ENCODE measurements at regions not wholly inside any gene's neighbourhood (a gene's known extent, or its start where the extent isn't known, plus 50 kb on each side); places are given as distances from the start of the nearest gene placed in this dataset.

GRCh38 chr10:121231079-121231478 is 367.2 kb downstream of the FGFR2 start:
- Mint-ChIP-seq H3K36me3 (ENCODE audit: low read depth) (no peaks in the 10 kb centered on the region), H3K27ac (no peak overlapping the region), H3K4me1 (ENCODE audit: low read depth) (no peaks in the 10 kb centered on the region), H3K27me3 (ENCODE audit: low read depth) (no peaks in the 10 kb centered on the region), H3K4me3 (no peak overlapping the region), H3K9me3 (ENCODE audit: insufficient read depth) (peaks cover 4% of the 10 kb centered on the region)
- DNase-seq (no peak), ATAC-seq (no peak)
- POLR2A ChIA-PET = no interaction called here
- CTCF ChIA-PET = no interaction called here

GRCh38 chr10:121232494-121232893 is 365.8 kb downstream of the FGFR2 start:
- ChIA-PET CTCF (no interaction called here), POLR2A (no interaction called here)
- no peak overlapping the region for H3K27ac Mint-ChIP-seq
- H3K36me3 Mint-ChIP-seq (ENCODE audit: low read depth) = no peaks in the 10 kb centered on the region
- DNase-seq = no peak
- peaks cover 4% of the 10 kb centered on the region for H3K9me3 Mint-ChIP-seq (ENCODE audit: insufficient read depth)
- H3K4me1 Mint-ChIP-seq (ENCODE audit: low read depth) = no peaks in the 10 kb centered on the region
- H3K4me3 Mint-ChIP-seq = no peak overlapping the region
- no peaks in the 10 kb centered on the region for H3K27me3 Mint-ChIP-seq (ENCODE audit: low read depth)
- no peak for ATAC-seq

GRCh38 chr10:121235692-121236091 is 362.6 kb downstream of the FGFR2 start:
- no peak overlapping the region for H3K27ac Mint-ChIP-seq
- ChIA-PET POLR2A (no interaction called here), CTCF (no interaction called here)
- no peaks in the 10 kb centered on the region for H3K4me1 Mint-ChIP-seq (ENCODE audit: low read depth)
- H3K36me3 Mint-ChIP-seq (ENCODE audit: low read depth) = no peaks in the 10 kb centered on the region
- no peak overlapping the region for H3K4me3 Mint-ChIP-seq
- no peaks in the 10 kb centered on the region for H3K27me3 Mint-ChIP-seq (ENCODE audit: low read depth)
- no peak for ATAC-seq
- DNase-seq = no peak
- H3K9me3 Mint-ChIP-seq (ENCODE audit: insufficient read depth) = peaks cover 4% of the 10 kb centered on the region

- ChIA-PET POLR2A (no interaction called here), CTCF (no interaction called here)
- no peak for ATAC-seq
Measured at GRCh38 chr10:121236621-121237020, 361.6 kb downstream of the FGFR2 start.

GRCh38 chr10:121237718-121238117 is 360.5 kb downstream of the FGFR2 start:
- Mint-ChIP-seq H3K36me3 (ENCODE audit: low read depth) (no peaks in the 10 kb centered on the region), H3K4me1 (ENCODE audit: low read depth) (no peaks in the 10 kb centered on the region), H3K27me3 (ENCODE audit: low read depth) (no peaks in the 10 kb centered on the region), H3K9me3 (ENCODE audit: insufficient read depth) (peaks cover 4% of the 10 kb centered on the region), H3K27ac (no peak overlapping the region), H3K4me3 (no peak overlapping the region)
- POLR2A ChIA-PET = no interaction called here
- no peak for ATAC-seq
- CTCF ChIA-PET = no interaction called here
- no peak for DNase-seq

More at GRCh38 chr10:121236621-121237020, 361.6 kb downstream of the FGFR2 start:
- Mint-ChIP-seq H3K27me3 (ENCODE audit: low read depth) (no peaks in the 10 kb centered on the region), H3K9me3 (ENCODE audit: insufficient read depth) (peaks cover 4% of the 10 kb centered on the region), H3K36me3 (ENCODE audit: low read depth) (no peaks in the 10 kb centered on the region), H3K4me3 (no peak overlapping the region), H3K4me1 (ENCODE audit: low read depth) (no peaks in the 10 kb centered on the region), H3K27ac (no peak overlapping the region)
- DNase-seq = no peak

- no peaks in the 10 kb centered on the region for H3K36me3 Mint-ChIP-seq (ENCODE audit: low read depth)
- H3K27me3 Mint-ChIP-seq (ENCODE audit: low read depth) = peaks cover 2% of the 10 kb centered on the region
- POLR2A ChIA-PET = no interaction called here
- peaks cover 3% of the 10 kb centered on the region for H3K4me1 Mint-ChIP-seq (ENCODE audit: low read depth)
- no peaks in the 10 kb centered on the region for H3K9me3 Mint-ChIP-seq (ENCODE audit: insufficient read depth)
- CTCF ChIA-PET = no interaction called here
- H3K27ac Mint-ChIP-seq = no peak overlapping the region
- H3K4me3 Mint-ChIP-seq = no peak overlapping the region
- no peak for DNase-seq
- ATAC-seq = no peak
Measured at GRCh38 chr10:121240011-121240410, 358.2 kb downstream of the FGFR2 start.

GRCh38 chr10:121240556-121240955 is 357.7 kb downstream of the FGFR2 start:
- Mint-ChIP-seq H3K4me1 (ENCODE audit: low read depth) (peaks cover 5% of the 10 kb centered on the region), H3K27ac (no peak overlapping the region), H3K9me3 (ENCODE audit: insufficient read depth) (no peaks in the 10 kb centered on the region), H3K4me3 (no peak overlapping the region), H3K36me3 (ENCODE audit: low read depth) (no peaks in the 10 kb centered on the region), H3K27me3 (ENCODE audit: low read depth) (peaks cover 2% of the 10 kb centered on the region)
- no peak for DNase-seq
- ATAC-seq = no peak
- ChIA-PET CTCF (no interaction called here), POLR2A (no interaction called here)

GRCh38 chr10:121241337-121241736 is 356.9 kb downstream of the FGFR2 start:
- POLR2A ChIA-PET = no interaction called here
- Mint-ChIP-seq H3K9me3 (ENCODE audit: insufficient read depth) (no peaks in the 10 kb centered on the region), H3K27ac (no peak overlapping the region), H3K4me3 (no peak overlapping the region), H3K36me3 (ENCODE audit: low read depth) (no peaks in the 10 kb centered on the region), H3K27me3 (ENCODE audit: low read depth) (peaks cover 2% of the 10 kb centered on the region), H3K4me1 (ENCODE audit: low read depth) (peaks cover 5% of the 10 kb centered on the region)
- CTCF ChIA-PET = no interaction called here
- no peak for ATAC-seq
- DNase-seq = no peak

GRCh38 chr10:121242741-121243608 is 355.3 kb downstream of the FGFR2 start:
- Mint-ChIP-seq H3K9me3 (ENCODE audit: insufficient read depth) (no peaks in the 10 kb centered on the region), H3K36me3 (ENCODE audit: low read depth) (no peaks in the 10 kb centered on the region), H3K27ac (no peak overlapping the region), H3K27me3 (ENCODE audit: low read depth) (peaks cover 2% of the 10 kb centered on the region), H3K4me1 (ENCODE audit: low read depth) (peaks cover 5% of the 10 kb centered on the region), H3K4me3 (no peak overlapping the region)
- no peak for ATAC-seq
- DNase-seq = no peak
- ChIA-PET POLR2A (no interaction called here), CTCF (no interaction called here)

GRCh38 chr10:121243609-121244241 is 354.5 kb downstream of the FGFR2 start:
- Mint-ChIP-seq H3K27me3 (ENCODE audit: low read depth) (peaks cover 2% of the 10 kb centered on the region), H3K4me1 (ENCODE audit: low read depth) (peaks cover 5% of the 10 kb centered on the region), H3K36me3 (ENCODE audit: low read depth) (no peaks in the 10 kb centered on the region), H3K27ac (no peak overlapping the region), H3K9me3 (ENCODE audit: insufficient read depth) (no peaks in the 10 kb centered on the region), H3K4me3 (no peak overlapping the region)
- ChIA-PET CTCF (no interaction called here), POLR2A (no interaction called here)
- DNase-seq (no peak), ATAC-seq (no peak)

GRCh38 chr10:121244818-121245217 is 353.4 kb downstream of the FGFR2 start:
- Mint-ChIP-seq H3K4me1 (ENCODE audit: low read depth) (peaks cover 5% of the 10 kb centered on the region), H3K36me3 (ENCODE audit: low read depth) (no peaks in the 10 kb centered on the region), H3K4me3 (no peak overlapping the region), H3K27me3 (ENCODE audit: low read depth) (peaks cover 2% of the 10 kb centered on the region), H3K9me3 (ENCODE audit: insufficient read depth) (no peaks in the 10 kb centered on the region), H3K27ac (no peak overlapping the region)
- ChIA-PET POLR2A (no interaction called here), CTCF (no interaction called here)
- DNase-seq (no peak), ATAC-seq (no peak)

- Mint-ChIP-seq H3K9me3 (ENCODE audit: insufficient read depth) (no peaks in the 10 kb centered on the region), H3K4me3 (no peak overlapping the region), H3K27ac (no peak overlapping the region), H3K27me3 (ENCODE audit: low read depth) (peaks cover 2% of the 10 kb centered on the region), H3K4me1 (ENCODE audit: low read depth) (peaks cover 5% of the 10 kb centered on the region), H3K36me3 (ENCODE audit: low read depth) (no peaks in the 10 kb centered on the region)
- ATAC-seq = no peak
- DNase-seq = no peak
- CTCF ChIA-PET = no interaction called here
- POLR2A ChIA-PET = no interaction called here
Measured at GRCh38 chr10:121245754-121246153, 352.5 kb downstream of the FGFR2 start.

GRCh38 chr10:121248266-121248665 is 350.0 kb downstream of the FGFR2 start:
- H3K27me3 Mint-ChIP-seq (ENCODE audit: low read depth) = peaks cover 2% of the 10 kb centered on the region
- DNase-seq (no peak), ATAC-seq (no peak)
- H3K9me3 Mint-ChIP-seq (ENCODE audit: insufficient read depth) = no peaks in the 10 kb centered on the region
- no peak overlapping the region for H3K4me3 Mint-ChIP-seq
- H3K36me3 Mint-ChIP-seq (ENCODE audit: low read depth) = no peaks in the 10 kb centered on the region
- ChIA-PET POLR2A (no interaction called here), CTCF (no interaction called here)
- no peak overlapping the region for H3K27ac Mint-ChIP-seq
- peaks cover 5% of the 10 kb centered on the region for H3K4me1 Mint-ChIP-seq (ENCODE audit: low read depth)

Measured in activated CD8-positive, alpha-beta T cell treated with anti-CD3 and anti-CD28 coated beads, Interleukin-2, amount 10 ng/mL, durations not matched to agents 7 days and 5 days (primary cell).